RPMI7951 (cell line): ENCODE measurements at regions not wholly inside any gene's neighbourhood (a gene's known extent, or its start where the extent isn't known, plus 50 kb on each side); places are given as distances from the start of the nearest gene placed in this dataset.
"Not testable (repeated sequence)": the region's sequence is repeated elsewhere in the genome, so short reads cannot be mapped to it uniquely, and the experiment has no call there.

ENCODE experiments used
- DNase-seq: peaks from one replicate; pipeline ENCODE4 v3.0.0-alpha.2; 2012; ENCODE audit warnings: low read depth

- DNase-seq = no peak
Observed at GRCh38 chr4:85165808-85166207, 199.3 kb upstream of the WDFY3 start.

GRCh38 chr4:85166318-85166717 is 199.8 kb upstream of the WDFY3 start:
- DNase-seq = no peak

DNA sequence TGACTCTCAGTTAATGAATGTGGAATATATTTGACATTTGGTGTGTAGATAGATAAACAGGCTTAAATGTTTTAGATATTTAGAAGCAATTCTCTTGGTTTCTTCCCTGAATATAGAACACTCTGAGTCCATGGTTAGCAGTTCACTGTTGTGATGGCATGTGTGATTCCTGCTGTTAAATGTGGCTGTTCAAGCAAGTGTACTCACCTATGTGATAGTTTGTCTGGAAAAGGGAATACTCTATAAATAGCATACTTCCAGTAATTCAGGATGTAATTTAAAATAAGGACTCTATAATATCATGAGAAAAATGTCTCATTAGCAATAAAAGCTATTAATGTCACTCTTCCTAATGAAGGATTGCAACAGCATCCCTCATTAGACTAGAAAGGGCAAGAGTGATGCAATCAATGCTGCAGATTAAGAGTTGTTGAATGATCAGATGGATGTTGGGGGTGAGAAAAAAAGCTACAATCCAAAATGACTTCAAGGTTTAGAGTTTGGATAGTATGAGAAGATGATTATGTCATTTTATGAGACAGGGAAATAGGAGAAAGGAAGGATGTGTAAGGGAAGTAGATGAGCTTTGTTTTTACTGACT is 201.8 kb upstream of the WDFY3 start:
- DNase-seq = no peak

DNA sequence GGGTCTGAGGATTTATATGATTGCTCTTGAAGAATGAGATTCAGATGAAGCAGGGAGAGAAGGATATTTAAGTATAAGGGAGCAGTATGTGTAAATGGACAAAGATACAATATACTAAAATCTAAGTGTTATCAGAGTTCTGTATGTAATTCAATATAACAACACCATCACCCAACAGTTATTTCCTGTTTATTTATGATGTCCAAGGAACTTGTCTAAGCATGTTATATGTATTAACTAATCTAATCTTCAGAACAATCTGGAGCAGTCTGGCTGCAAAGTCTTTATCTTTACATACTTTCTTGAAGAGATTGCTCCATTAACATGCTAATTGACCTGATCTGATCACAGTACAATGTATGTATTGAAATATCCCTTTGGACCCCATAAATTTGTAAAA is 203.8 kb upstream of the WDFY3 start:
- no peak for DNase-seq

DNA sequence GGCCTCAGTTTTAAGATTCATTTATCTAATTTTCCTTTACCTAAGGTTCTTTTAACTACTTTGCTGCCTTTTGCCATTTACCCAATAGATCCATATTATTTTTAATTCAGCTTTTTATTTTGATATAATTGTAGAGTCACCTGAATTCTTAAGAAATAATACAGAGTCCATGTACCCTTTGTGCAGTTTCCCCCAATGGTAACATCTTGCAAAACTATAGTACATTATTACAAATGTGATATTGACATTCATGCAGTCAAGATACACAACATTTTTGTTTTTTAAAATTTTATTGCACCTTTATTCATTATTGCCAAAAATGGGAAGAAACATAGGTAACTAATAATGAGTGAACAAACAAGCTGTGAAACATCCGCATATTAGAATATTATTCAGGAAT is 208.7 kb upstream of the WDFY3 start:
- no peak for DNase-seq

- DNase-seq = no peak
Observed at GRCh38 chr4:85177092-85177491, 210.6 kb upstream of the WDFY3 start.

- no peak for DNase-seq
Observed at GRCh38 chr4:85177679-85178078, 211.2 kb upstream of the WDFY3 start.

DNA sequence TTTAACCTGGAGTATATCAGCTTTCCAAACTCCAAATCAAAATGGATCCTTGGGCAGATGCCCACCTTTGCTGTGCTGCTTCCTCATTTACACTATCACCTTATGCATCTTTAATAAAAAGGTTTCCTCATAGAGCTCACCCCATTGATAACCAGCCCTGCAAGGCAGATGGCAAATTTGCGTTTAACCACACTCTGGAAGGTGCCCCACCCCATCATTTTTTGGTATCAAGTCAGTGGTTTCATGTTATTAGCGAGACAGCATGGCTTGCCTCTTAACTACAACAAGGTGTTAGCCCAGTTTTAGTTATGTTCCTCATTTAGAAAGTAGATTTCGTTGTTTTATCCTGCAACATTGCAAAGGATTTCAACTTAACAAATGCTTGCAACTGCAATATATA is 214.0 kb upstream of the WDFY3 start:
- no peak for DNase-seq

DNA sequence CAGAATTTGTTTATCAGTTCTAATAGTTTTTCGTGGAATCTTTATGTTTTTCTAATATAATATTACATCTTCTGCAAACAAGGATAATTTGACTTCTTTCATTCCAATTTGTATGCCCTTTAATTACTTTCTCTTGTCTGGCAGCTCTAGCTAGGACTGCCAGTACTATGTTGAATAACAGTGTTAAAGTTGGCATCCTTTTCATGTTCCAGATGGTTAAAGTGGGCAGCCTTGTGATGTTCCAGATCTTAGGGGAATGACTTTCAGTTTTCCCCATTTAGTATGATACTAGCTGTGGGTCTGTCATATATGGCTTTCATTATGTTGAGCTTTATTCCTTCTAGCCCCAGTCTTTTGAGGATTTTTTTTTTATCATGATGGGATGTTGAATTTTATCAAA is 220.6 kb upstream of the WDFY3 start:
- DNase-seq = no peak

- peak; percentile 51 for DNase-seq
Observed at GRCh38 chr4:85196015-85196414, 229.5 kb upstream of the WDFY3 start.

GRCh38 chr4:85200106-85200505 is 233.6 kb upstream of the WDFY3 start:
- peak; percentile 3 for DNase-seq

- peak; percentile 40 for DNase-seq
Observed at GRCh38 chr4:85209161-85209560, 242.7 kb upstream of the WDFY3 start.

DNA sequence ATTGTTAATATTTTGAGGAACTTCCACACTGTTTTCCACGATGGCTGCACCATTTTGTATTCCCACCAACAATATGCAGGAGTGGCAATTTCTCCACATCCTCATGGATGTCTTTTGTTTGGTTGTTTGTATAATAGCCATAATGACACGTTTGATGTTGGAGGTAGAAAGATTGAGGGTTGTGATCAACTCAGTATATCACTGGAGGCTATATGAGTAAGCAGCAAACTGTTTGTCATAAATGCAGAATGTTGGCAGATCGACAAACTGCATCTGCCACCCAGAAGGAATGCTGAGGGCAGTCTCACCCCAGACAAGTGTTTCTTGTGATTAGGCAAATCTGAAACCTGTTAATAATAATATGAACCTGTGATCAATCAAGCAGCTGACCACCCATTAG is 243.9 kb upstream of the WDFY3 start:
- peak; percentile 68 for DNase-seq

DNA sequence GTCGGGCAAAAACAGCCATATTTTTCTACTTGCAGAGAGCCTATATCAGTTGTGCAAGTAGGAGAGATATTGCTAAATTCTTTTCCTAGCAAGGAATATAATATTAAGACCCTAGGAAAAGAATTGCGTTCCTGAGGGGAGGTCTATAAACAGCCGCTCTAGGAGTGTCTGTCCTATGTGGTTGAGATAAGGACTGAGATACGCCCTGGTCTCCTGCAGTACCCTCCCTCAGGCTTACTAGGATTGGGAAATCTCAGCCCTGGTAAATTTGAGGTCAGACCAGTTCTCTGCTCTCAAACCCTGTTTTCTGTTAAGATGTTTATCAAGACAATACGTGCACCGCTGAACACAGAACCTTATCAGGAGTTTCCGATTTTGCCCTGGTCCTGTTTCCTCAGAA is 250.1 kb upstream of the WDFY3 start:
- DNase-seq = not testable (repeated sequence)

GRCh38 chr4:85218756-85219155 is 252.3 kb upstream of the WDFY3 start:
- DNase-seq = no peak

- no peak for DNase-seq
Observed at GRCh38 chr4:85221606-85222005, 253.3 kb upstream of the ARHGAP24 start.

DNA sequence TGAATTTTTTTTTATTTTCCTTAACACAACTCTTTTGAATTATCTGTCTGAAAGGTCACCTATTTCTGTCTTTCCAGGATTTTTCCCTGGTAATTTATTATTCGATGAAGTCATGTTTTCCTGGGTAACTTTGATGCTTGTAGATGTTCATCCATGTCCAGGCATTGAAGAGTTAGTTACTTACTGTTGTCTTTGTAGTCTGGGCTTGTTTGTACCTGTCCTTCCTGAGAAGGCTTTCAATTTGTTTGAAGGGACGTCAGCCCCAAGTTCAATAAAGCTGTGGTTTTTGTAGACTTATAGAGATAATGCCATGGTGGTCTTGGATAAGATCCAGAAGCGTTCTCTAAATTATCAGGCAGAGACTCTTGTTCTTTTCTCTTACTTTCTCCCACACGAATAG is 252.4 kb upstream of the ARHGAP24 start:
- no peak for DNase-seq

- DNase-seq = no peak
Observed at GRCh38 chr4:85228264-85228663, 246.7 kb upstream of the ARHGAP24 start.

- no peak for DNase-seq
Observed at GRCh38 chr4:85233516-85233915, 241.4 kb upstream of the ARHGAP24 start.

GRCh38 chr4:85243857-85244256 is 231.1 kb upstream of the ARHGAP24 start:
- DNase-seq = no peak

GRCh38 chr4:85244638-85245037 is 230.3 kb upstream of the ARHGAP24 start:
- DNase-seq = no peak

DNA sequence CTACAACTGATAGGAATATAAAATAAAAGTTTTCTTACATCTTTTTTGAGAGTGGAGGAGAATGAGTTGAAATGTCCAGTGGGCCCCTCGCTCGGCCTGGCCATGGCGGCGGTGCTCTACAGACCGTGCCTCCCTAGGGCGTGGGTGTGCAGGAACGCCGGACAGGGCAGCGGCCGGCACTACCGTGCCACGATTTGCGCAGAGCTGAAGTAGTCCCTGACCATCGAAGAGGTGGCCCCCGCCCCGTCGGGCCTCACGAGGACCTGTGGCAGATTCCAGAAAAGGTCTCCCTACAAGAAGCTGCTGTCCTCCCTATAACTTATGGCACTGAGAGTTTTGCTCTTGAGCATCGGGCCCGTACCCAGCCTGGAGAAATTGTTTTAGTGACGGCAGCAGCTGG is 228.9 kb upstream of the ARHGAP24 start:
- no peak for DNase-seq

DNA sequence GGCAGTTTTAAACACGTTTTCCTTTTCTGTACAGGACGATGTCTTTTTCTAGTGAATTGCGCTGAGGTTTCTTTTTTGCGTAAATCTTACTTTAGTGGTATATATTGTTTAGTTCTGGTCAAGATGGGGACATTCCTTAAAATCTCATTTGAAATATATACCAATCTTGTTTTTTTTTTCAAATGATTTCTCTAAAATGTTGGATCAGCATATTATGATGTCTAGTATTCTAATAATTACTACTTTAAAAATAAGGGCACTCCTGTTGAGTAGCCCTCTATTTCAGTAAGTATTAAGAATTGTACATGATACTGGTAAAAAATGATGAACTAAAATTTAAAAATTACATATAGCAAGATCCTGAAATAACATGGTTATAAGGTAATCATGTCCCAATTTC is 224.1 kb upstream of the ARHGAP24 start:
- DNase-seq = no peak

DNA sequence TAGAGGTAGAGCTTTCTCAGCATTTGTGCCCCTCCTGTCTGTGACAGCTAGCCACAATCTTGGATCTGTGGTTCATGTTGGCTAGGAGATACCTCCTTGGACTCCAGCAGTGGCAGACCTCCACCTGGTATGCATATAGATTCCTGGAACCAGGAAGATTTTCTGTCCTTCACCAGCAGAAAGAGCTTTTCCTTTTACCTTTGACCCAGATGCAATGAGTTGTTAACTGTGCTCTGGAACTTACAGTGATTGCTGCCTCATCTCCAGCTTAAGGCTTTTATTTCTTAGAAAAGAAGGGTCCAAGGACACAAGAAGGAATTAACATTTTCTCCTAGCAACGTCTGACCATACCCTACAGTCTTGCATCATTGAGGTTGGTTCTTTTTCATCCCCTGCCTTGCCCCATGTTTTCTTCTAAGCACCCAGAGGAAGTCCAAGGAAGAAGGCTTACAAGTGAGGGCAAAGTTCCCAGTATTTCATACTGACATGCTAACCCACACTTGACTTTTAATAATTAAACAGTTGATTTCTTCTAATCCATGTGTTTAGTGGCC is 217.1 kb upstream of the ARHGAP24 start:
- no peak for DNase-seq
